IMR-90 (cell line): ENCODE measurements at regions not wholly inside any gene's neighbourhood (a gene's known extent, or its start where the extent isn't known, plus 50 kb on each side); places are given as distances from the start of the nearest gene placed in this dataset.

Experiments
- ATAC-seq: fragments of 200-7000 bp; cut with Tn5 transposase; 2 replicates; pipeline ENCODE4 v1.9.1; 2020; ENCODE audit warnings: low read depth, mild to moderate bottlenecking, moderate library complexity
- BruUV-seq: library from RNA; stranded (reverse); fragments of 400-500 nt; replicated peaks from 2 replicates; lab custom pipeline; 2021; lab: Mats Ljungman, UMichigan
- CTCF ChIA-PET: fragments of 300-600 bp; formaldehyde crosslinking; extraction: SDS; loops from one replicate; lab custom pipeline; 2021; ENCODE audit warnings: antibody characterized with exemption; lab: Yijun Ruan, JAX
- POLR2A ChIA-PET: fragments of 300-600 bp; sonication (Branson Sonifier 250); formaldehyde crosslinking; loops from one replicate; lab custom pipeline; 2022; ENCODE audit warnings: antibody characterized with exemption; ENCODE audit not compliant: unreplicated experiment; lab: Charles Lee
- DNase-seq: peaks from one replicate; pipeline ENCODE4 v3.0.0; 2013
- H2AFZ ChIP-seq: replicated peaks from 2 replicates; pipeline ENCODE3; 2013; ENCODE audit warnings: low read length, mild to moderate bottlenecking; ENCODE audit not compliant: poor library complexity
- H2AK5ac ChIP-seq: 2 replicates; pipeline ENCODE4 v1.6.1; 2013; ENCODE audit warnings: low read depth, low read length, inconsistent platforms
- H2AK9ac ChIP-seq: replicated peaks from 2 replicates; pipeline ENCODE3; 2013; ENCODE audit warnings: mild to moderate bottlenecking, low read depth, low read length, moderate library complexity; ENCODE audit not compliant: poor library complexity
- H2BK120ac ChIP-seq: 2 replicates; pipeline ENCODE4 v1.6.1; 2013; ENCODE audit warnings: low read depth, low read length, inconsistent platforms
- H2BK15ac ChIP-seq: 3 replicates; pipeline ENCODE4 v1.6.1; 2013; ENCODE audit warnings: low read depth, low read length, inconsistent platforms
- H2BK20ac ChIP-seq: 2 replicates; pipeline ENCODE4 v1.6.1; 2013; ENCODE audit warnings: low read depth, mild to moderate bottlenecking, inconsistent platforms, low read length, moderate library complexity
- H2BK5ac ChIP-seq: 2 replicates; pipeline ENCODE4 v1.6.1; 2013; ENCODE audit warnings: mild to moderate bottlenecking, low read depth, low read length, inconsistent platforms; ENCODE audit not compliant: poor library complexity, severe bottlenecking
- H3K14ac ChIP-seq: replicated peaks from 2 replicates; pipeline ENCODE4 v1.6.1; 2013; ENCODE audit warnings: low read depth, low read length, inconsistent platforms
- H3K18ac ChIP-seq: 2 replicates; pipeline ENCODE4 v1.6.1; 2013; ENCODE audit warnings: low read depth, low read length, control low read depth
- H3K23ac ChIP-seq: 2 replicates; pipeline ENCODE4 v1.6.1; 2013; ENCODE audit warnings: low read depth, low read length, inconsistent platforms
- H3K27ac ChIP-seq: 2 replicates; pipeline ENCODE4 v1.5.1; 2013; ENCODE audit warnings: mild to moderate bottlenecking, control low read depth, low read length; ENCODE audit not compliant: insufficient read depth
- H3K27me3 ChIP-seq: 2 replicates; pipeline ENCODE4 v1.6.1; 2013; ENCODE audit warnings: low read length; ENCODE audit not compliant: control insufficient read depth, insufficient read depth
- H3K36me3 ChIP-seq: 2 replicates; pipeline ENCODE4 v1.6.1; 2013; ENCODE audit warnings: low read length, mixed read lengths; ENCODE audit not compliant: control insufficient read depth, insufficient read depth
- H3K4ac ChIP-seq: 2 replicates; pipeline ENCODE4 v1.6.1; 2013; ENCODE audit warnings: low read depth, low read length, inconsistent platforms
- H3K4me1 ChIP-seq: 2 replicates; pipeline ENCODE4 v1.6.1; 2013; ENCODE audit warnings: low read length, mixed read lengths; ENCODE audit not compliant: control insufficient read depth, insufficient read depth
- H3K4me2 ChIP-seq: 2 replicates; pipeline ENCODE4 v1.6.1; 2013; ENCODE audit warnings: low read depth, mild to moderate bottlenecking, control low read depth, low read length, moderate library complexity
- H3K4me3 ChIP-seq: 2 replicates; pipeline ENCODE4 v1.5.1; 2013; ENCODE audit warnings: low read depth, mild to moderate bottlenecking, control low read depth, low read length, moderate library complexity; ENCODE audit not compliant: insufficient read depth
- H3K56ac ChIP-seq: 2 replicates; pipeline ENCODE4 v1.6.1; 2013; ENCODE audit warnings: low read length, inconsistent platforms; ENCODE audit not compliant: insufficient read depth; ENCODE audit errors: extremely low read depth
- H3K79me1 ChIP-seq, 2 experiments: 2 replicates each; pipeline ENCODE4 v1.6.1; 2013; ENCODE audit warnings: low read length in 2 of 2, inconsistent platforms in 1 of 2, low read depth in 1 of 2
- H3K9ac ChIP-seq: 2 replicates; pipeline ENCODE4 v1.6.1; 2013; ENCODE audit warnings: low read depth, low read length, control low read depth
- H3K9me1 ChIP-seq: 2 replicates; pipeline ENCODE4 v1.6.1; 2013; ENCODE audit warnings: low read length, inconsistent platforms; ENCODE audit not compliant: insufficient read depth
- H3K9me3 ChIP-seq: 2 replicates; pipeline ENCODE4 v1.6.1; 2013; ENCODE audit warnings: low read length; ENCODE audit not compliant: control insufficient read depth, insufficient read depth
- H4K20me1 ChIP-seq: 2 replicates; pipeline ENCODE4 v1.6.1; 2013; ENCODE audit warnings: low read length, inconsistent platforms; ENCODE audit not compliant: insufficient read depth
- H4K5ac ChIP-seq: 2 replicates; pipeline ENCODE4 v1.6.1; 2013; ENCODE audit warnings: mild to moderate bottlenecking, low read depth, low read length, control low read depth
- H4K8ac ChIP-seq, 2 experiments: 2 replicates each; pipeline ENCODE4 v1.6.1; 2013; ENCODE audit warnings: low read depth in 2 of 2, low read length in 2 of 2, control low read depth in 1 of 2, inconsistent platforms in 1 of 2
- H4K91ac ChIP-seq: 2 replicates; pipeline ENCODE4 v1.6.1; 2013; ENCODE audit warnings: low read depth, low read length, inconsistent platforms; ENCODE audit not compliant: insufficient read depth
- MAFK ChIP-seq: IDR thresholded peaks from 2 replicates; pipeline ENCODE4 v1.6.1; 2012; ENCODE audit warnings: low read depth, low read length, improper control_type of control experiment
- POLR2A ChIP-seq: IDR thresholded peaks from 2 replicates; pipeline ENCODE4 v1.6.1; 2012; ENCODE audit warnings: mild to moderate bottlenecking, low read depth, low read length
- RAD21 ChIP-seq: IDR thresholded peaks from 2 replicates; pipeline ENCODE4 v1.6.1; 2012; ENCODE audit warnings: low read length, improper control_type of control experiment
- WGBS, 2 experiments: methylation state at CpG; one replicate each; pipeline versions ENCODE4 v1.1.5 to v1.1.7; 2013; ENCODE audit warnings: missing lambda C conversion rate in 2 of 2; ENCODE audit not compliant: insufficient read length in 1 of 2; ENCODE audit errors: extremely low coverage in 2 of 2; 5-methylcytosine and 5-hydroxymethylcytosine counted together
- dilution Hi-C: fragments of 300-500 bp; cut with HindIII; formaldehyde crosslinking; loops from one replicate; pipeline ENCODE4 v1.14.3; 2018; ENCODE audit warnings: low sequenced_read_pairs; ENCODE audit not compliant: unreplicated experiment
- in situ Hi-C: fragments of 300-500 bp; cut with MboI; formaldehyde crosslinking; loops from 3 replicates; pipeline ENCODE4 v1.14.3; 2019; ENCODE audit warnings: low sequenced_read_pairs, inconsistent platforms, mixed read lengths
- intact Hi-C: fragments of 100-400 bp; cut with micrococcal nuclease; formaldehyde crosslinking; loops from 2 replicates; pipeline ENCODE4 v1.10.0; 2022

DNA sequence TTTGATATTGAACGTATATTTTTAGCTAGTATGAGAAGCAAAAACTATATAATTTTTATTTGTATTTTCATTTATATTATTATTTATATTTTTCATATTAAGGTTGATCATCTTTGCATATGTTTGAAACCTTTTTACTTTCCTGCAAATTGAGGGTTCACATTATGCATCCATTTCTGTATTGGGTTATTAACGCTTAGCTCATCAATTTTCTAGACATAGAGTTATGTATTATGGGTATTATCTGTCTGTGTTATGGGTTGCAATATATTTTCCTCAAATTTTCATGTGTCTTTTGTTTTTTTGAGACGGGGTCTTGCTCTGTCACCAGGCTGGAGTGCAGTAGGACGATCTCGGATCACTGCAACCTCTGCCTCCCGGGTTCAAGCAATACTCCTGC lies 2377.0 kb upstream of the WWC1 start:
- in situ Hi-C loops = no loop called here
- Histone ChIP-seq H3K4ac (no peak overlapping the region), H2BK15ac (no peak overlapping the region), H2AFZ (no peak overlapping the region), H4K5ac (no peak overlapping the region), H2AK9ac (no peak overlapping the region), H3K9ac (no peak overlapping the region), H3K56ac (no peak overlapping the region), H3K27me3 (no peaks in the 10 kb centered on the region), H2BK120ac (no peak overlapping the region), H3K23ac (no peak overlapping the region), H4K20me1 (no peaks in the 10 kb centered on the region), H3K9me1 (no peaks in the 10 kb centered on the region), H3K4me2 (no peak overlapping the region), H2BK20ac (no peak overlapping the region), H3K18ac (no peak overlapping the region), H3K4me1 (no peaks in the 10 kb centered on the region), H3K79me1 (no peaks in the 10 kb centered on the region), H2BK5ac (no peak overlapping the region), H3K27ac (no peak overlapping the region), H4K8ac (no peak overlapping the region), H3K9me3 (peaks cover 2% of the 10 kb centered on the region; the same call in 1 of the 2 replicates), H3K14ac (no peak overlapping the region), H4K91ac (no peak overlapping the region), H3K36me3 (no peaks in the 10 kb centered on the region), H2AK5ac (no peak overlapping the region), H3K4me3 (no peak overlapping the region)
- BruUV-seq = no TSS peak
- WGBS, 2 experiments = no CpG with 5 or more reads among the region's 6 CpGs
- ChIA-PET CTCF (no interaction called here), POLR2A (no interaction called here)
- DNase-seq (no peak), ATAC-seq (no peak)
- intact Hi-C loops = no loop called here
- TF ChIP-seq MAFK = peak; percentile 89
- TF ChIP-seq RAD21 = no peak
- no peak for TF ChIP-seq POLR2A
- dilution Hi-C loops = no loop called here
